Left cardiac atrium (tissue), 4 donors: ENCODE measurements at regions not wholly inside any gene's neighbourhood (a gene's known extent, or its start where the extent isn't known, plus 50 kb on each side); places are given as distances from the start of the nearest gene placed in this dataset.
A peak's percentile ranks its signal among the peaks of the same experiment; 100 is the strongest.

Experiments
- ATAC-seq, 2 donors: fragments of 200-7000 bp; cut with Tn5 transposase; one replicate each; pipeline ENCODE4 v1.9.1; 2020; ENCODE audit warnings: mild to moderate bottlenecking in 2 of 2, moderate library complexity in 2 of 2
- DNase-seq: peaks from one replicate; pipeline ENCODE4 v3.0.0-alpha.2; 2020
- intact Hi-C, 2 donors: fragments of 100-400 bp; cut with DNase I; formaldehyde crosslinking; loops; one replicate each; pipeline versions ENCODE4 v1.14.1 to v1.15.1; 2022 to 2023
- donor health status: DM: no; HTN: yes; CAD: no.
- donor health status: DM: no; HTN: yes; CAD: no; lungs with severe emphysema.
- donor health status: DM: yes; HTN: yes; CAD: no.
- donor health status: Dilated cardiomyopathy.

- no peak for ATAC-seq
- intact Hi-C loops: no loop called here
- DNase-seq: no peak
These were observed 93.4 kb downstream of the ZFP64 start for GRCh38 chr20:52098186-52098585.

- ATAC-seq: no peak
- DNase-seq: no peak
- intact Hi-C loops: no loop called here
These were observed 95.5 kb downstream of the ZFP64 start for GRCh38 chr20:52096117-52096516.

- intact Hi-C loops: no loop called here
- no peak for DNase-seq
- ATAC-seq: no peak
These were observed 96.9 kb downstream of the ZFP64 start for GRCh38 chr20:52094693-52095092.

GRCh38 chr20:52093575-52093974, 98.0 kb downstream of the ZFP64 start:
- no peak for DNase-seq
- intact Hi-C loops: no loop called here
- no peak for ATAC-seq

GRCh38 chr20:52090035-52090434, 101.5 kb downstream of the ZFP64 start:
- DNase-seq: no peak
- no peak for ATAC-seq
- intact Hi-C loops: no loop called here

GRCh38 chr20:52087471-52087870, 104.1 kb downstream of the ZFP64 start:
- DNase-seq (no peak), ATAC-seq (no peak)
- intact Hi-C loops: loop anchor here (10.0 kb wide), 3 partner anchors 383 to 1103 kb away; no protein-coding TSS in a partner anchor

- ATAC-seq (no peak), DNase-seq (no peak)
- intact Hi-C loops: loop anchor here (10.0 kb wide), 3 partner anchors 382 to 1102 kb away; no protein-coding TSS in a partner anchor
These were observed 104.7 kb downstream of the ZFP64 start for GRCh38 chr20:52086878-52087277.

GRCh38 chr20:52084727-52085126, 106.9 kb downstream of the ZFP64 start:
- ATAC-seq: no peak
- intact Hi-C loops: loop anchor here (10.0 kb wide), 3 partner anchors 380 to 1100 kb away; no protein-coding TSS in a partner anchor

GRCh38 chr20:52083627-52084232, 107.8 kb downstream of the ZFP64 start:
- DNase-seq (peak; percentile 41), ATAC-seq (peak; percentile 56 to 68)
- intact Hi-C loops: loop anchor here (2.0 to 10.0 kb wide), 4 partner anchors 379 to 1099 kb away; no protein-coding TSS in a partner anchor

More at GRCh38 chr20:52084727-52085126, 106.9 kb downstream of the ZFP64 start:
- no peak for DNase-seq

GRCh38 chr20:52082612-52083011, 109.0 kb downstream of the ZFP64 start:
- no peak for ATAC-seq
- DNase-seq: no peak
- intact Hi-C loops: loop anchor here (2.0 to 10.0 kb wide), 4 partner anchors 378 to 1098 kb away; no protein-coding TSS in a partner anchor

- ATAC-seq: no peak
- intact Hi-C loops: loop anchor here (2.0 to 10.0 kb wide), 4 partner anchors 377 to 1097 kb away; no protein-coding TSS in a partner anchor
- DNase-seq: no peak
These were observed 109.8 kb downstream of the ZFP64 start for GRCh38 chr20:52081791-52082190.

- DNase-seq: no peak
- no peak for ATAC-seq
- intact Hi-C loops: loop anchor here (10.0 kb wide), 3 partner anchors 376 to 1096 kb away; no protein-coding TSS in a partner anchor
These were observed 110.5 kb downstream of the ZFP64 start for GRCh38 chr20:52081066-52081465.

- no peak for ATAC-seq
- DNase-seq: no peak
- intact Hi-C loops: no loop called here
These were observed 113.3 kb downstream of the ZFP64 start for GRCh38 chr20:52078289-52078688.

- ATAC-seq (no peak), DNase-seq (no peak)
- intact Hi-C loops: no loop called here
These were observed 115.4 kb downstream of the ZFP64 start for GRCh38 chr20:52076164-52076563.

GRCh38 chr20:52075400-52075799, 116.2 kb downstream of the ZFP64 start:
- DNase-seq: no peak
- ATAC-seq: no peak
- intact Hi-C loops: no loop called here

GRCh38 chr20:52071136-52071535, 120.4 kb downstream of the ZFP64 start:
- ATAC-seq: no peak
- no peak for DNase-seq
- intact Hi-C loops: no loop called here

- ATAC-seq: no peak
- intact Hi-C loops: no loop called here
- DNase-seq: no peak
These were observed 126.6 kb downstream of the ZFP64 start for GRCh38 chr20:52064931-52065330.

GRCh38 chr20:52062452-52063209, 128.9 kb downstream of the ZFP64 start:
- DNase-seq (no peak), ATAC-seq (no peak)

GRCh38 chr20:52060794-52061714, 130.5 kb downstream of the ZFP64 start:
- ATAC-seq (no peak), DNase-seq (no peak)
- intact Hi-C loops: no loop called here

More at GRCh38 chr20:52062452-52063209, 128.9 kb downstream of the ZFP64 start:
- intact Hi-C loops: no loop called here
